ENCODE measurements at regions not wholly inside any gene's neighbourhood (a gene's known extent, or its start where the extent isn't known, plus 50 kb on each side); places are given as distances from the start of the nearest gene placed in this dataset.

DNA sequence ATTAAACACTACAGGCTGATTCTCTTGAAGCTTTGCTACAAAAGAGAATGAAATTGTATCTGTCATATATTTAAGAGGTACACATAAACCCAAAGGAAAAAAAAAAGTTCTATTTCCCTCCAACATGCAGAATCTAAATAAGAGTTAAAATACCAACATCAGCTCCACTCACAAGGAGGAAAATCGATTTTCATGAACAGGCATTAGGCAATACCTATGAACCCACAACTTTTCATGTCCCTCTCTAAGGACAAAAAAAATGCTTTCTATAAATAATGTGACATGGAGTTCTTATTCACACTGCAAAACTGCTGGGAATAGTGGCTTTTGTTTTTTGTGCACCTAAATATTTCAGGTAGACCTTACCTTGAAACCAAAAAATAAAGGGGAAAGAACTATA is 192.5 kb downstream of the KLF12 start (continued):
- TF ChIP-seq PRDM6 (tag by site-specific recombination; IDR thresholded peaks at IDR 0.05): no peak
- no peak for TF ChIP-seq ZNF558 (tag by site-specific recombination; IDR thresholded peaks at IDR 0.05)

DNA sequence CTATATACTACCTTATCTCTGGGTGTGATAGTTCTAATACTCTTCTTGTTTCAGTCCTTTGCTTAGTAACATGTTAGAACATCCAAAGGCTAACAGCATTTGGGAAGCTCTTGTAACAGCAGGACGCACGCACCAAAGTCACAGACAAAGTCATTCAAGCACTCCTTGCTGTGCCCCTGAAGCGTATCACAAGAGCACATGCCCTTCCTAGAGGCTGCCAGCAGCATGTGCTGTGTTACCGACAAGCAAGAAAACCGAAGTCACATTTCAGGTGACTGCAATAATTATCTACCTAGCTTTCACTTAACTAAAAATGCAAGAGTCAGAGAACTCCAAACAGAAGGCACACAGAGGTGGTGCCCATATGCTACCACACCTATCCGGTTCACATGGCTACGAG is 194.1 kb downstream of the KLF12 start:
- no peaks in the 10 kb centered on the region for H3K36me3 ChIP-seq (ENCODE audit: control insufficient read depth in 2 of 2, insufficient read depth in 1 of 2, low read length in 2 of 2)
- no peaks in the 10 kb centered on the region for H3K9me3 ChIP-seq (ENCODE audit: control insufficient read depth, insufficient read depth, low read depth, low read length)
- H3K4me3 ChIP-seq (ENCODE audit: low read depth, low read length): no peak overlapping the region
- TF ChIP-seq SALL2 (tag by site-specific recombination; IDR thresholded peaks at IDR 0.05; ENCODE audit: borderline replicate concordance): no peak
- TF ChIP-seq ZNF488 (tag by site-specific recombination; IDR thresholded peaks at IDR 0.05): no peak
- TF ChIP-seq ZNF416 (tag by site-specific recombination; IDR thresholded peaks at IDR 0.05): no peak
- TF ChIP-seq, protein P1, sequence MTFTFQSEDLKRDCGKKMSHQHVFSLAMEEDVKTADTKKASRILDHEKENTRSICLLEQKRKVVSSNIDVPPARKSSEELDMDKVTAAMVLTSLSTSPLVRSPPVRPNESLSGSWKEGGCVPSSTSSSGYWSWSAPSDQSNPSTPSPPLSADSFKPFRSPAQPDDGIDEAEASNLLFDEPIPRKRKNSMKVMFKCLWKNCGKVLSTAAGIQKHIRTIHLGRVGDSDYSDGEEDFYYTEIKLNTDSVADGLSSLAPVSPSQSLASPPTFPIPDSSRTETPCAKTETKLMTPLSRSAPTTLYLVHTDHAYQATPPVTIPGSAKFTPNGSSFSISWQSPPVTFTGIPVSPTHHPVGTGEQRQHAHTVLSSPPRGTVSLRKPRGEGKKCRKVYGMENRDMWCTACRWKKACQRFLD (tag by site-specific recombination; IDR thresholded peaks at IDR 0.05): no peak
- no peak for TF ChIP-seq ZNF596 (tag by site-specific recombination; IDR thresholded peaks at IDR 0.05)
- no peak for TF ChIP-seq ZNF510 (tag by site-specific recombination; IDR thresholded peaks at IDR 0.05; ENCODE audit: insufficient replicate concordance)
- TF ChIP-seq, protein P2, sequence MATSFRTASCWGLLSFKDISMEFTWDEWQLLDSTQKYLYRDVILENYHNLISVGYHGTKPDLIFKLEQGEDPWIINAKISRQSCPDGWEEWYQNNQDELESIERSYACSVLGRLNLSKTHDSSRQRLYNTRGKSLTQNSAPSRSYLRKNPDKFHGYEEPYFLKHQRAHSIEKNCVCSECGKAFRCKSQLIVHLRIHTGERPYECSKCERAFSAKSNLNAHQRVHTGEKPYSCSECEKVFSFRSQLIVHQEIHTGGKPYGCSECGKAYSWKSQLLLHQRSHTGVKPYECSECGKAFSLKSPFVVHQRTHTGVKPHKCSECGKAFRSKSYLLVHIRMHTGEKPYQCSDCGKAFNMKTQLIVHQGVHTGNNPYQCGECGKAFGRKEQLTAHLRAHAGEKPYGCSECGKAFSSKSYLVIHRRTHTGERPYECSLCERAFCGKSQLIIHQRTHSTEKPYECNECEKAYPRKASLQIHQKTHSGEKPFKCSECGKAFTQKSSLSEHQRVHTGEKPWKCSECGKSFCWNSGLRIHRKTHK (tag by site-specific recombination; IDR thresholded peaks at IDR 0.05): no peak
- no peak for TF ChIP-seq REST (tag by site-specific recombination; IDR thresholded peaks at IDR 0.05)
- TF ChIP-seq ZNF76 (tag by site-specific recombination; IDR thresholded peaks at IDR 0.05; ENCODE audit: borderline replicate concordance, low read depth): no peak
- TF ChIP-seq ELK4 (IDR thresholded peaks at IDR 0.05; ENCODE audit: borderline replicate concordance, low read depth, low read length): no peak
- no peak for TF ChIP-seq ZNF521 (tag by site-specific recombination; IDR thresholded peaks at IDR 0.05)
- TF ChIP-seq ZNF707 (tag by site-specific recombination; IDR thresholded peaks at IDR 0.05): no peak
- no peak for TF ChIP-seq ZNF16 (tag by site-specific recombination; IDR thresholded peaks at IDR 0.05; ENCODE audit: low read depth)
- no peak for TF ChIP-seq GLIS2 (tag by site-specific recombination; IDR thresholded peaks at IDR 0.05)
- TF ChIP-seq, protein P3, sequence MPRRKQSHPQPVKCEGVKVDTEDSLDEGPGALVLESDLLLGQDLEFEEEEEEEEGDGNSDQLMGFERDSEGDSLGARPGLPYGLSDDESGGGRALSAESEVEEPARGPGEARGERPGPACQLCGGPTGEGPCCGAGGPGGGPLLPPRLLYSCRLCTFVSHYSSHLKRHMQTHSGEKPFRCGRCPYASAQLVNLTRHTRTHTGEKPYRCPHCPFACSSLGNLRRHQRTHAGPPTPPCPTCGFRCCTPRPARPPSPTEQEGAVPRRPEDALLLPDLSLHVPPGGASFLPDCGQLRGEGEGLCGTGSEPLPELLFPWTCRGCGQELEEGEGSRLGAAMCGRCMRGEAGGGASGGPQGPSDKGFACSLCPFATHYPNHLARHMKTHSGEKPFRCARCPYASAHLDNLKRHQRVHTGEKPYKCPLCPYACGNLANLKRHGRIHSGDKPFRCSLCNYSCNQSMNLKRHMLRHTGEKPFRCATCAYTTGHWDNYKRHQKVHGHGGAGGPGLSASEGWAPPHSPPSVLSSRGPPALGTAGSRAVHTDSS (tag by site-specific recombination; IDR thresholded peaks at IDR 0.05): no peak
- ChIA-PET POLR2A (no interaction called here), CTCF (no interaction called here)
- no peak overlapping the region for H3K27ac ChIP-seq (ENCODE audit: extremely low read depth, low read depth, low read length)
- H3K4me1 ChIP-seq (ENCODE audit: control insufficient read depth, insufficient read depth, low read length): no peaks in the 10 kb centered on the region

Data from HEK293 (cell line).